DMS 273 treated with DMSO at 0.1 percent for 48 hours (cell line): ENCODE measurements at regions not wholly inside any gene's neighbourhood (a gene's known extent, or its start where the extent isn't known, plus 50 kb on each side); places are given as distances from the start of the nearest gene placed in this dataset.

Experiments used
- DNase-seq: peaks from one replicate; lab custom pipeline; 2025; lab: John Stamatoyannopoulos, UW

DNA sequence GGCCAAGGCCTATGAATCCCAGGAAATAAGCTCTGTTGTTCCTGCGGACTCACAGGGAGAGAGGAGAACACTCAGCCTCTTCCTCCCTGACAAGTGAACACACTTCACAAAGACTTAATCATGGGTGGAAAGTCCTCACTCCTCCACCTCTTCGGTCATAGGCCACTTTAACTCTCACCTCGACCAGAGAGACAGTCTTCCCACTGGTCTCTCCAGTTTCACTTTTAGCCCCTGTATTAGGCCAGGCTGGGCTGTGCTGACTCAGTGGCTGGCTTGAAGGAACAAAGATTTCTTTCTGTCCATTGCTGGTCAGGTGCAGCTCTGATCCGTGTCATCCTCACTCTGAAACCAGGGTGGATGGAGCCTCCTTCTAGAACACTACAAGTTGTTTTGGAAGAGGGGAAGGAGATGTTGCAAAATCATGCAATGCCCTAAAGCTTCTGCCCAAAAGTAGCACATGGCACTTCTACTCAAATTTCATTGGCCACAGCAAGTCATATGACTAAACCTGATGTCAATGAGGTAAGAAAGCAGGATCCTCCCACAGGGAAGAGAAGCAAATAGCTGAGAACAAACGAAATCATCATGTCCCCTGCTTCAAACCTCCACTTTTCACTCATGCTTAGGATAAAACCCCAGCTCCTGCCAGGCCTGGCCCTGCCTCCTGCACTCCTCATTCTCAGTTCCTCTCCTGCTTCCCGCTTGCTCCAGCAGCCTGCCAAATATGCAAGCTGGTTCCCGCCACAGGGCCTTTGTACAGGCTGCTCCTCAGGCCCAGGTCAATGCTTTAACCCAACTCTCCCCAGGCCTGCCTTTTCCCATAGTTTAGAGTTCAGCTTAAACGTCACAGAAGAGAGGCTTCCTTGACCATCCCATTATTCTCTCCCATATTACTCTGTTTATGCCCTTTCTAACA, 150.5 kb upstream of the RUNX3 start:
- no peak for DNase-seq

DNA sequence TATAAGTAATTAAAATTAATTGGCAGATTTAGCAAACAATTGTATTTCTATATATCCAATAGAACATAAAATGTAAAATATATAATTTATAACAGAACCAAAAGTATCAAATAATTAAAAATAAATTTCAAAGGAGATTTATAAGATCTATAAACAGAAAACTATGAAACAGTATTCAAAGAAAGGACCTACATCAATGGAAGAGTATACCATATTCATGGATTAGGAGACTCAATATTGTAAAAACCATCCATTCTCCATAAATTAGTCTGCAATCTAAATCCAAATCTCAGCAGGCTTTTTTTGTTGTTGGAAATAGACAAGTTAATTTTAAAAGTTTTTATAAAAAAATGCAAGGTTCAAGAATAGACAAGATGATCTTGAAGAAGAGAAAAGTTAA, 149.0 kb upstream of the RUNX3 start:
- DNase-seq = no peak

DNA sequence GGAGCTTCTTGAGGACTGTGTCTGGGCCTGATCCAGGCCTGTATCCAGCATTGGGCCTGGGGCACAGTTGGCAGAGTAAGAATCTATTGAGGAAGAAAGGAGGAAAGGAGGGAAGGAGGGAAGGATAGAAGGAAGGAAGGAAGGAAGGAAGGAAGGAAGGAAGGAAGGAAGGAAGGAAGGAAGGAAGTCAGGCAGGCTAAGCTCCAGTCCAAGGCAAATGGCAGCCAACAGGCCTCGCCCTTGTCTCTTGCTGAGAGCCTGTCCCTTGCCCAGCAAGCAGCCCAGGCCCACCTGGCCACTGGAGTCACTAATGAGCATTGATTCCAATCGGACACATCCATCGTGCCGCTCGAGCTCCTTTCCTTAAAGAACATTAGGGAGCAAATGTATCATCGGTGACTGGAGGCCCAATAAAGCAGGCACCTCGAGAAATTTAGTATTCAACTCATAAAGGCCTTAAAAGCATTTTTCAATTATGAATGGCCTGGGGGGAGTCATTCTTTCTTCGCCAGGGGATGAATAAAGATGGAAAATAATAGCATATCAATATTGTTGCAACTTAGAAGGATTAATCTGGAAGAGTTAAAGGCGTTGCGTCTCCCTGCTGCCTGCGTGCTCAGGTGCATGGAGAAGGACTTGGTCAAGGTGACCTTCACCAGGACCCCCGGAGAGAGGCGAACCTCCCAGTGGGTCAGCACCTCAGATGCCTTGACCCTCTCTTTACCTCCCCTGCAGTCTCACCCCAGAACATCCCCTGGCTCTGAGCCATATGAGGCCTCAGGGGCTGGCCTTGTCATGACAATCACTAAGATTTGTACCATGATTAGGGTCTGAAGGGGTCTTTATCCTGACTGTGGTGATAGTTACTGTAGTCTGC, 144.5 kb upstream of the RUNX3 start:
- no peak for DNase-seq

DNA sequence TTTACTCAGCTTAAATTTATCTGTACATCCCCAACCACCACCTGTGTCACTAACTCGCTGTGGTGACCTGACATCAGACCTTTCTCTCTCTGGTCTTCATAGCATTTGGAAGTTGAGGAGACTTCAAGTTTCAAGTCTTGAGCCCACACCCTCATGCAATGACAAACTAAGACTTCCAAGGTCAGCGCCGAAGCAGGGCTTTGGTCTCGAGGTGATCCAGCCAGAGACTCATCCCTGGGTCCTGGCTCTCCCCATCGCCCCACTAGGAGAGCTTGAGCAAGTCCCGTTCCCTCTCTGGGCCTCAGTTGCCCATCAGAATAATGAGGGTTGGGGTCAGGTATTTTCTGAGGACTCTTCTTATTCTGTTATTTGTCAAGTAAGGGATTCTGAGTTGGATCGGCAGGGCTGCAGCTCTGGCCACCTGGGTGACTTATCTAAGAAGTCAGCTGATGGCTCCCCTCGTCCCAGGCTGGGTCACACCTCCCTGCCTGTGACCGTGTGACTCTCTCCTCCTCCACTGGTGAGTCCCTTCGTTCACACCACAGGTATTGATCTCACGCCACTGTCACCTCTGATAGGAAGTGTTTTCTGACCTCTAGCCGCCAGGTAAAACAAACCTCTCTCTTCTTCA, 143.7 kb upstream of the RUNX3 start:
- no peak for DNase-seq

DNA sequence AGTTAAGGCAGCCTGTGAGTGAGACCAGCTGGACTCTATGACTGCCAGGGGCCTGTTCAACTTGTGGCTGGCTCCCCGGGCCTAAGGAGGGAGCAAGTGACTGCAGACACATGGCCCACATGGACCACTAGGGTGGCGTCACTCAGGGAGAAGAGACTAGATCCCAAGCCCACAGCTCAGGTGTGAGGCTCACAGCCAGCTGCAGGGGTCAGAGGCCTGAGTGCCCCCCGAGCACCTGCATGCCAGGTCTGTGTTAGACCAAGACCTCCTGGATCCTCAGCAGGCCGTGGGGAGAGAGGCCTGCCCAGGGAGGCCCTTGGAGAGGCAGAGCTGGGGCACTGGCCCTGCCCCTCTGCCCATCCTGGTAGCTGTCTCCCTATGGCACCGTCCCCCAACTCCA, 142.4 kb upstream of the RUNX3 start:
- no peak for DNase-seq

DNA sequence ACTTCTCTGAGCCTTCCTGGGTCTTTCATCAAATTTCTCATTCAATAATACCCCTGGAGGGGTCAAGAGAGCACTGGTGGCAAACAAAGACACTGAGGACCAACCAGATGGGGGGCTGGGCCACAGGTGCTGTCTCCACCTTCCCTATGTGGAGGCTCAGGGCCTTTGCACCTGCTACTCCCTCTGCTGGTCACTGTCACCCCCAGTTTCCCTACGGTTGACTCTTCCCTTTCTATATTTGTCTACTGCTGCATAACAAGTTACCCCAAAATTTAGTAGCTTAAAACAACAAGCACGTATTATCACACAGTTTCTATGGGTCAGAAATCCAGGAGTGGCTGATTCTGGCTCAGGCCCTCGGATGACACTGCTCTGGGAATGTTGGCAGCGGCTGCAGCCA, 138.8 kb upstream of the RUNX3 start:
- DNase-seq = no peak

DNA sequence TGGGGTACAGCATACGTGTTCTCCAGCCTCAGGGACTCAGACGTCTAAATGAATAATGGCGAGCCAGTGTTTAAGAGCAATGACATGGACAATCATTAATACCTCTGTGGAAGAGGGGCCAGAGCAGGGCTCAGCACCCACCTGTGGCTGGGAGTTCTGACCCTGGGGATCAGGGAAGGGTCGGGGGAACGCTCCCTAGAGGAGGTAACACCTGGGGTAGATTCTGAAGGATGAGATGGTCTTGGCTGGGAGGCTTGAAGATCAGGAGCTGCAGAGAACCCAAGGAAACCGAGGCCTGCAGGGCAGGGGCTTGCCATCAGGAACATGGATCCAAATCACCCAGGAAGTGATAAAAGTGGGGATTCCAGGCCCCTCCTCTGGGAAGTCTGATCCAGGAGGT, 138.2 kb upstream of the RUNX3 start:
- no peak for DNase-seq

DNA sequence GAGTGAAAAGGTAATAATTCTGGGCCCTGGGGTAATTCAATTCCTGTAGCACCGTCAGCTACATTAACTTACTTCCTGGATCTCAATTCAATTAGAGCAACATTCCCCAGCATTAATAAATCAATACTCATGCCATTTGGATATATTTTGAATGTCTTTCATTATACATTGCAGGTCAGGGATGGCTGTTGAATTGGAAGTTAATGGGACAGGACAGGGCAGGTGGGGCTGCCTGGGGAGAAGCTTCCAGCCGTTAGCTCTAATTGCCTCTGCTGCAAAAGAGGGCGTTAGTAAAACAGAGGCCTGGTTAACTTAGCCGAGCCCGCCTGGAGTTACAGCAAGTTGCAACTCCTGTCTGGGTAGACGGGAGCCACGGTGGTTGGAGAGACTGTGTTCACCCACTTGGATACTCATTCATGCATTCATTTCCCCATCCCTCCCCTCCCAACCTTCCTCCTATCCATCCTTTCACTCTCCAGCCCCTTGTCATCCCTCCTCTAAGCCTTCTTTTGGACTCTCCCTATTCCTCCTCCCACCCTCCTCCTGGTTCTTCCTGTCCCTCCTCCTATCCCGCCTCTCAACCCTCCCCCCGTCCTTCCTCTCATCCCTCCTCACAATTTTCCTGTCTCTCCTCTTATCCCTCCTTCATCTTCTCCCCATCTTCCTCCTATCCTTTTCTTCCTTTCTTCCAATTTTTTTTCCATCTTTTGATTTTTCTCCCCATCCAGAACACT, 137.6 kb upstream of the RUNX3 start:
- DNase-seq = no peak

DNA sequence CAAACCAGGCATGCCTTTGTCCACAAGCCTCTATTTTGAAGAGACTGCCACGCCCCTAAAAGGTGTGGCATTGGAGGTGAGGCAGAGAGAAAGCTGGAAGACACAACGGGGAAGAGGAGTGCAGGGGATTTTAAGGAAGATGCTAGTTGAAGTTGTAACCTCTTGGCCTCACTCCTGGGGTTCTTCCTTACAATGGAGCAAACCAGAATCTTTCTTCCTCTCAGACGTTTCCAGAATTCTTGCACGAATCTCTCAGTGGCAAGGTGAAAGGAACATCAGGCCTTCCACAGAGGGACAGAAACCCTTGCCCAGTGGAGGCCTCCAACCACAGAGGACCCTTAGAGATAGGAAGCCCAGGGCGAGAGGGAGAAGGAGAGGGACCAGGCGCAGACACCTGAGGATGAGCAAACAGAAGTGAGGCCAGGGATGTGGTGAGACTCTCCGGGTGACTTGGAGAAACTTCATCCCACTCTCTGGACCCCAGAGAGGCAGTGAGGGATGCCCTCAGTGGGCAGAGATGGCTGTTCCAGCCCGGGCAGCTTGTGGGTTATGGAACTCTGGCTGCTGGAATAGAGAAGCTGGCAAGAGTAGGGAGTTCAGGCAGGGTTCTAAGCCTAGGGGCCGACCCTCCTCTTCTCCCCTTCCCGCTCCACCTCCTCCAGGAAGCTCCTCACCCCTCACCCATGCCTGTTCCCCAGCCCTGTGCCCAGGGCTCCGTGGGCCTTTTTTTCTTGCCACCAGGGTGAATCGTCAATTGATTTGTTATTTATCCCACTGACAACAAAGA, 136.8 kb upstream of the RUNX3 start:
- DNase-seq = no peak

DNA sequence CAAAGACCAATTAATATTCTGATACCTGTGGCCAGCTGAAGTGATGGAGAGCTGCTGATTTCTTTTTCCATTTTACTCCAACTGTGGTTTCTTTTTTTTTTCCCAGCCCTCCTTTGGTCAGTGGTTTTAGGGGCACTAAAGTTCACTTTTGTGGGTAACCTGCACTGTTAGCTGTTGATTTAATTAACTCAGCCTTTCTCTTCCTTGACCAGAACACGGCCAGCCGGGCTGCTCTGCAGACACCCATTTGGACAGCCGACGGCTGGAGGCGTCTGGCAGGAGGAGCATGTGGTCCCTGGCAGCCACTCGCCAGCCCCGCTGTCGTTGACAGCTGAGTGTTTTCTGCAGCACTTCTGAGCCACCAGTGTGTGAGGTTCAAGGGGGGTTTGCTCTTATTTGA, 136.2 kb upstream of the RUNX3 start:
- DNase-seq = no peak

DNA sequence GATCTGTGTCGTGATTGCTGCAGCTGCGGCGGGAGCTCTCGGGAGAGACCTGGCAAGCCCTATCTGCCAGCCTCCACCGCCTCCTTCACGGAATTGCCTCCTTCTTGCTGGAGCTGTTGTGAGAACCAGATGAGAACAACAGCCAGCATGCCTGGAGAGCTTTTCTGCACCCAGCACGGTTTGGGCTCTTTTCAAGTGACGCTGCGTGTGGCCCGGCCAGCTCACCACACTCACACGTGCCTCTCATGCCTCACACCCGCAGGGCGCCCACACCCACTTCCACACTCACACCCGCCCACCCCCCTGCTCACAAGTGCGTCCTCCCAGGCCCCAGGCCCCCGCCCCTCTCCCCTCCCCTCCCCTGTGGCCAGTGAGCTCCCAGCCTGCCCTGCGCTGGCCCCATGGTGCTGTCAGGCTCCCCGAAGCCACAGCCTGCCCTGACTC, 135.7 kb upstream of the RUNX3 start:
- DNase-seq = no peak

DNA sequence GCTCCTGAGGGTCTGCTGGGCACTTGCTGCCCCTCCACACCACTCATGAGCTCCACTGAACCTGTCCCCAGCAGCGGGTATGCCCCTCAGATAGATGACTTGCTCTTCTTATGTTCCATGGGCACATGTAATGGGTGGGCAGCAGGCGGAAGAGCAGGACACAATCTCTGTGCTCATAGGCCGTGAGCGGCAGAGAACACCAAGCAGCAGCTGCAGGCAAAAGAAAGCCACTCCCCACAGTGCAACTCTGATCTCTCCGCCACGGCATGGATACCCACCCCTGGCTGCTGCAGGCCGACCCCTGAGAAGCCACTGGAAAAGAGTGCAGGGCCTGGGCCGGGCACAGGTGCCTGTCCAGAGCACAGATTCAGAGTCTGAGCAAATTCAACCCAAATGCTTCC, 135.2 kb upstream of the RUNX3 start:
- DNase-seq = no peak

DNA sequence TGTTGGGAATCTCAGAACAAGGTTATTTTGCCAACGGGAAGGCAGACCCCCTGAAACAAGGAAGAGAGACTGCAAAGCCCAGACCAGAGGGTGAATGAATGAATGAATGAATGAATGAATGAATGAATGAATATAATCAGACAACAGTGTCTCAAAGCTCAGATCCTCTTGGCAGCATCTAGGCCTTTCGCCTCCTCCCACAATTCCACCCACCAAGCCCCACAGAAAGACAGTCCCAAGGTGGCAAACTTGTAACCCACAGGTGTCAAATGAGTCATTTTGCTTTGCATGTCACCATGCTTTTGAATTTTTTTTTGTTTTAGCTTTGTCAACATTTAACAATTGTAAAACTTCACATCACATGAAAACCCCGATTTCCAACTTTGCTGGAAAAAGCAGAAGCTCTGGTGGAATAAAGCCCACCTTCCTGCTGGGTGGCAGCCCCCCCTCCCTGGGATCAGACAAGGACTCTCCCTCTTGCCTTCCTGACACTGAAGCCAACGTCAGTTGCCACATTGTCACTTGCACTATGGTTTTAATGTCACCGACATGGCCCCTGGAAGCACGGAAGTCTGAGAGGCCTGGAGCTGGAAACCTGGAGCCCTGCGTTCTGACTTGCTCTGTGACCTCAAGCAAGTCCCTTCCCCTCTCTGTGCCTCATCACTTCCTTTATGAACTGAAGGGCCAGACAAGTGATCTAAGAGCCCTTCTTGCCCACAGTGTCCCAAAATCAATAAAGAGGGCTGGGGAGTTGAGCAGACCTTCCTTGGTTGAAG, 134.6 kb upstream of the RUNX3 start:
- no peak for DNase-seq

DNA sequence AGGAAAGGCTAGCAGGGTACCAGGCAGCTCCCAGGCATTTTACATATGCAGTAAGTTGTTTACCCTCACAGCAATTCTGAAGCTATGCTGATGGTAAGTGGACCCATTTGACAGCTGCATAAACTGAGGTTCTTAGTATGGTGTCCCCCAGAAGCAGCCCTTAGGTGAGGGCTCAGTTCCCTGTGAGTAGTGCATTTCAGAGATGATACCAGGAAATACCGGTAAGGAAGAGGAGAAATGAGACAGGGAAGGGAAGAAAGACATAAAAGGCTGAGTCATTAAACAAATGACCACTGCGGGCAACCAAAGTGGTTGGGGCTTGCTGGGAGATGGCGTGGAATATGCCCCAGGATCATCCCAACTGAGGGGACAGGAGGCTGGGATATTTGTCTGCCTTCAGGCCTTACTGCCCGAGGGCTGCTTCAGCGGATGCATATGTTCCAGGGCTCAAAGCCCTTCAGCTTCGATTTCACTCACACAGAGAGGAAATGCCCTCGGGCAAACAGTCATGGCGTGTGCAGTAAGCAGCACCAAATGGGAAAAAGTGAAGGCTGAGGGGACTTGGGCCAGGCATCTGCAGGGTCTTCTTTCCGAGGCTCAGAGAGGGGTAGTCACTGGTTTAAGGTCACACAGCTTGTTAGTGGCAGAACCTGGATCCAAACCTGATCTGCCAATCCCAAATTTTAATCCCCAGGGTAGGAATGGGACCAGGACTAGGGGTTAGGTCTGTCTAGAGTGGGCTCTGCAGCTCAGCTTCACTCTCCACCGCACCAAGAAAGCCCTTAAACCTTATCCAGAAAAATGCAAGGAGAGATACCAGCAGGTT, 133.7 kb upstream of the RUNX3 start:
- DNase-seq = no peak

DNA sequence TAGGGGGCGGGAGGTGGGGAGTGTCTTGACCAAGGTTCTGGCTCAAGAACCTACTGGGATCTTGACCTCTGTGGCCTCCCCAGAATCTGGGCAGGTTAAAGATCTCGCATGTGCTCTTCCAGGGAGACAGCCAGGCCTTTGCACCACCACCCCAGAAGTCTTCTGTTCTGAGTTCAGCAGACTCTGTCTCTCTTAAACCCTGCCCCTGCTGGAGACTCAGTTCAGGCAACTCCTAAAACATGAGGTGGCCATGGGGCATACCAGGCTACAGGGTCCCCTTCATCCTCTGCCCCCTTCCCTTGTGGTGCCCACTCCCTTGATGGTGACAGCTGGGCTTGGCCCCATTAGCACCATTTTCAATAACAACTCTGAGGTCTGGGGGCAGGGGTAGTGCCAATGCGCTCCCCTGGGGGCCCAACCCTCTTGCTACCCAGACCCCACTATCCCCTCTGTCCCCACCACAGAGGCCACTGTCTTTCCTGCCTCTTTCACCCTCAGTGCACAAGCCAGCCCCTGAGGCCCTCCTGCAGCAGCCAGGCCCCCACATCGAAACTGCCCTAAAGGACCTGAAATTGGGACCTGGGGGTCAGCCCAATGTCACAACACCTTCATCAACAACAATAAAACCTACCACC, 132.7 kb upstream of the RUNX3 start:
- DNase-seq = no peak

DNA sequence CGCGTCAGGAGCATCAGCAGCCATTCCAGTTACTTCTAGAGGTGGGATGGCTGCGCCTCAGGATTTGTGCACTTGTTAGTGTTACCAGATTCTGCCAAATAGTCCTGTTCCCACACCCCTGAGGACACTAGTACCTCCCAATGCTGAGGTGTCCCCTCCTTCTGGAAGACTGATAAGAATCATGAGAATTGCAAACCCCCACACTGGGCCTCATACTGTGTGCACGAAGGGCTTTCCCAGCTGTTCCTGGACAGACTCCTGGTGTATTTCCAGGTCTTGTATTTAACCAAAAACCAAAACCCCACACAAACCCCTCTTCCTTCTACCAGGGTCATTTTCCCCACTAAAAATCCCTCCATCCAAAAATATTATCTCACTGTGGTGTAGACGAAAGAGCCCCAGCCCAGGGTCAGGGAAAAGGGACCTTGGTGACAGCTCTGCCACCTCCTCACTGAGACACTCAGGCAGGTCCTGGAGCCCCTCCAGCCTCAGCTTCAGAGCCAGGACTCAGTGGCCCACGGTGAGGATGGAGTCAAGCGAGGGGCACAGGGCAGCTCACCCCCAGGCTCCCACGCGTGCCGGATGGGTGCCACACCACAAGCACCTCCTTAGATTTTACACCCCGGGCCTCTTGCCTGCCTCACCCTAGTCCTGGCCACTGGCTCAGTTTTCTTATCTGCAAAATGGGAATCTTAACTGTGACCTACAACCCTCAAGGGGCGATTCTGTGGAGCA, 131.4 kb upstream of the RUNX3 start:
- DNase-seq = no peak

DNA sequence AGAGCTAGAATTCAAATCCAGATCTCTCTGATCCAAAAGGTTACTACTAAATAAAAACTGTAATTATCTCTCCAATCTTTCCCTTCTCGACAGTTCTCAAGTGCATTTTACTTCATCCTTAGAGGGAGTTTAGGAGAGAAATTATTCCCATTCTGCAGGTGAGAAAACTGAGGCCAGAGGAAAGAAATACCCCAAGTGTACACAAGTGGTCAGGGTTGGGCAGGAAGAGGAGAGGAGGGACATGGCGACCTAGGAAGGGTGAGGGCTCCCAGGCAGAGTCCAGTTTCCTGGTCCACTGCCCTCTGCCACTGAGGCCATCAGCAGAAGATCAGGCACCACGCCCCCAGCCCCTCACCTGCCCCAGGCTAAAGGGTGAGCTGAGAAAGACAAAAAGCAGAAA, 127.1 kb upstream of the RUNX3 start:
- no peak for DNase-seq

DNA sequence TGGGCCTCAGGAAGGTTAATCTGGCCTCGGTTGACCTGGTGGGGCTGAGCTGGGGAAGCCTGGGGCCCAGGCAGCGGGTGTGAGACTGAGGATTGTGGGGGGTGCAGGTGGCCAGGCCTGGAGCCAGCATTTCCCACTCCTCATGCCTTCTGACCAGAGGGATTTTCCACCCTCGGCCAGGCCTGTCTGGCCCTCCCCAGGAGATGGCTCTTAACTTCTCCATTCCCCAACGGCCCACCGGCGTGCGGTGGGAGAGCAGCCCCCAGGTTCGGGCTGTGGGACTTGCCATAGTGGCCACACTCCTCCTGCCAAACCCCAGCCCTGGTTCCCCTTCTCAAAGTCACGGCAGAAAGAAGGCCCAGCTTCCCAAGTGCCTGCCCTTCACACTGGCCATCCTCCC, 126.5 kb upstream of the RUNX3 start:
- no peak for DNase-seq
